Activated naive CD4-positive, alpha-beta T cell treated with anti-CD3 and anti-CD28 coated beads, Interleukin-2, amount 50 U/mL, for 24 hours (primary cell): ENCODE measurements at regions not wholly inside any gene's neighbourhood (a gene's known extent, or its start where the extent isn't known, plus 50 kb on each side); places are given as distances from the start of the nearest gene placed in this dataset.

Experiments used
- H3K27ac Mint-ChIP-seq: one replicate; pipeline ENCODE4 v1.8.0; 2021; ENCODE audit warnings: mild to moderate bottlenecking, mixed read lengths
- H3K27me3 Mint-ChIP-seq: one replicate; pipeline ENCODE4 v1.8.0; 2021; ENCODE audit warnings: mixed read lengths
- H3K36me3 Mint-ChIP-seq: one replicate; pipeline ENCODE4 v1.8.0; 2021; ENCODE audit warnings: mixed read lengths
- H3K4me1 Mint-ChIP-seq: one replicate; pipeline ENCODE4 v1.8.0; 2021; ENCODE audit warnings: mixed read lengths
- H3K4me3 Mint-ChIP-seq: one replicate; pipeline ENCODE4 v1.8.0; 2021; ENCODE audit warnings: mild to moderate bottlenecking, mixed read lengths
- H3K9me3 Mint-ChIP-seq: one replicate; pipeline ENCODE4 v1.8.0; 2021; ENCODE audit warnings: mixed read lengths

- Mint-ChIP-seq H3K27ac (no peak overlapping the region), H3K27me3 (no peaks in the 10 kb centered on the region), H3K9me3 (peaks cover 5% of the 10 kb centered on the region), H3K36me3 (no peaks in the 10 kb centered on the region), H3K4me1 (peaks cover 34% of the 10 kb centered on the region), H3K4me3 (no peak overlapping the region)
These were observed 221.8 kb downstream of the BTG1 start for GRCh38 chr12:91923864-91924263.

- H3K36me3 Mint-ChIP-seq: no peaks in the 10 kb centered on the region
- H3K27ac Mint-ChIP-seq: no peak overlapping the region
- no peak overlapping the region for H3K4me3 Mint-ChIP-seq
- no peaks in the 10 kb centered on the region for H3K27me3 Mint-ChIP-seq
- H3K9me3 Mint-ChIP-seq: no peaks in the 10 kb centered on the region
- peaks cover 44% of the 10 kb centered on the region for H3K4me1 Mint-ChIP-seq
These were observed 223.0 kb downstream of the BTG1 start for GRCh38 chr12:91922674-91923073.

GRCh38 chr12:91922139-91922538 lies 223.5 kb downstream of the BTG1 start:
- Mint-ChIP-seq H3K36me3 (no peaks in the 10 kb centered on the region), H3K27me3 (no peaks in the 10 kb centered on the region), H3K4me1 (peaks cover 46% of the 10 kb centered on the region), H3K9me3 (no peaks in the 10 kb centered on the region), H3K4me3 (no peak overlapping the region), H3K27ac (no peak overlapping the region)

GRCh38 chr12:91921555-91921954 lies 224.1 kb downstream of the BTG1 start:
- peaks cover 3% of the 10 kb centered on the region for H3K36me3 Mint-ChIP-seq

GRCh38 chr12:91920741-91921140 lies 224.9 kb downstream of the BTG1 start:
- Mint-ChIP-seq H3K9me3 (peaks cover 6% of the 10 kb centered on the region), H3K4me1 (peaks cover 53% of the 10 kb centered on the region), H3K4me3 (no peak overlapping the region), H3K27me3 (no peaks in the 10 kb centered on the region), H3K36me3 (peaks cover 3% of the 10 kb centered on the region), H3K27ac (no peak overlapping the region)

More at GRCh38 chr12:91921555-91921954, 224.1 kb downstream of the BTG1 start:
- peaks cover 49% of the 10 kb centered on the region for H3K4me1 Mint-ChIP-seq
- H3K4me3 Mint-ChIP-seq: no peak overlapping the region
- peaks cover under 1% of the 10 kb centered on the region for H3K9me3 Mint-ChIP-seq
- H3K27ac Mint-ChIP-seq: peak overlapping the region; percentile 1
- no peaks in the 10 kb centered on the region for H3K27me3 Mint-ChIP-seq

GRCh38 chr12:91920276-91920675 lies 225.4 kb downstream of the BTG1 start:
- Mint-ChIP-seq H3K9me3 (peaks cover 6% of the 10 kb centered on the region), H3K4me3 (no peak overlapping the region), H3K27me3 (no peaks in the 10 kb centered on the region), H3K36me3 (peaks cover 3% of the 10 kb centered on the region), H3K4me1 (peaks cover 53% of the 10 kb centered on the region), H3K27ac (no peak overlapping the region)

- Mint-ChIP-seq H3K27me3 (no peaks in the 10 kb centered on the region), H3K36me3 (peaks cover 3% of the 10 kb centered on the region), H3K27ac (no peak overlapping the region), H3K4me1 (peaks cover 54% of the 10 kb centered on the region), H3K9me3 (peaks cover 6% of the 10 kb centered on the region), H3K4me3 (no peak overlapping the region)
These were observed 227.2 kb downstream of the BTG1 start for GRCh38 chr12:91918431-91918830.

GRCh38 chr12:91914701-91915100 lies 230.9 kb downstream of the BTG1 start:
- Mint-ChIP-seq H3K27ac (no peak overlapping the region), H3K9me3 (peaks cover 6% of the 10 kb centered on the region), H3K36me3 (peaks cover 3% of the 10 kb centered on the region), H3K4me3 (no peak overlapping the region), H3K4me1 (peaks cover 51% of the 10 kb centered on the region), H3K27me3 (no peaks in the 10 kb centered on the region)

- no peak overlapping the region for H3K27ac Mint-ChIP-seq
- no peaks in the 10 kb centered on the region for H3K27me3 Mint-ChIP-seq
- H3K4me1 Mint-ChIP-seq: peaks cover 46% of the 10 kb centered on the region
- H3K4me3 Mint-ChIP-seq: no peak overlapping the region
- H3K36me3 Mint-ChIP-seq: peaks cover 3% of the 10 kb centered on the region
- H3K9me3 Mint-ChIP-seq: peaks cover 8% of the 10 kb centered on the region
These were observed 232.0 kb downstream of the BTG1 start for GRCh38 chr12:91913651-91914050.

GRCh38 chr12:91913124-91913523 lies 232.5 kb downstream of the BTG1 start:
- H3K4me3 Mint-ChIP-seq: no peak overlapping the region
- peak overlapping the region; percentile 0 for H3K27ac Mint-ChIP-seq
- peaks cover 43% of the 10 kb centered on the region for H3K4me1 Mint-ChIP-seq
- H3K27me3 Mint-ChIP-seq: no peaks in the 10 kb centered on the region
- peaks cover 12% of the 10 kb centered on the region for H3K9me3 Mint-ChIP-seq
- peaks cover 3% of the 10 kb centered on the region for H3K36me3 Mint-ChIP-seq

GRCh38 chr12:91912178-91912577 lies 233.5 kb downstream of the BTG1 start:
- Mint-ChIP-seq H3K27ac (no peak overlapping the region), H3K4me3 (no peak overlapping the region), H3K36me3 (peaks cover 5% of the 10 kb centered on the region), H3K4me1 (peaks cover 40% of the 10 kb centered on the region), H3K9me3 (peaks cover 16% of the 10 kb centered on the region), H3K27me3 (no peaks in the 10 kb centered on the region)

GRCh38 chr12:91910871-91911388 lies 234.7 kb downstream of the BTG1 start:
- no peak overlapping the region for H3K27ac Mint-ChIP-seq
- H3K27me3 Mint-ChIP-seq: no peaks in the 10 kb centered on the region
- H3K4me3 Mint-ChIP-seq: no peak overlapping the region
- H3K36me3 Mint-ChIP-seq: peaks cover 2% of the 10 kb centered on the region
- peaks cover 11% of the 10 kb centered on the region for H3K9me3 Mint-ChIP-seq
- H3K4me1 Mint-ChIP-seq: peaks cover 36% of the 10 kb centered on the region

- H3K27me3 Mint-ChIP-seq: no peaks in the 10 kb centered on the region
- peaks cover 8% of the 10 kb centered on the region for H3K36me3 Mint-ChIP-seq
- H3K4me3 Mint-ChIP-seq: no peak overlapping the region
- peaks cover 60% of the 10 kb centered on the region for H3K4me1 Mint-ChIP-seq
- peaks cover 12% of the 10 kb centered on the region for H3K9me3 Mint-ChIP-seq
- no peak overlapping the region for H3K27ac Mint-ChIP-seq
These were observed 242.6 kb downstream of the BTG1 start for GRCh38 chr12:91902860-91903683.

GRCh38 chr12:91901381-91902074 lies 244.1 kb downstream of the BTG1 start:
- Mint-ChIP-seq H3K4me1 (peaks cover 53% of the 10 kb centered on the region), H3K27me3 (no peaks in the 10 kb centered on the region), H3K4me3 (no peak overlapping the region), H3K27ac (no peak overlapping the region), H3K36me3 (peaks cover 6% of the 10 kb centered on the region), H3K9me3 (peaks cover 7% of the 10 kb centered on the region)

GRCh38 chr12:91900971-91901370 lies 244.7 kb downstream of the BTG1 start:
- H3K36me3 Mint-ChIP-seq: peaks cover 6% of the 10 kb centered on the region
- peaks cover 7% of the 10 kb centered on the region for H3K9me3 Mint-ChIP-seq
- peaks cover 53% of the 10 kb centered on the region for H3K4me1 Mint-ChIP-seq
- H3K27me3 Mint-ChIP-seq: no peaks in the 10 kb centered on the region
- no peak overlapping the region for H3K27ac Mint-ChIP-seq
- no peak overlapping the region for H3K4me3 Mint-ChIP-seq

GRCh38 chr12:91899056-91899455 lies 246.6 kb downstream of the BTG1 start:
- Mint-ChIP-seq H3K4me3 (no peak overlapping the region), H3K4me1 (peaks cover 39% of the 10 kb centered on the region), H3K9me3 (peaks cover 7% of the 10 kb centered on the region), H3K27me3 (no peaks in the 10 kb centered on the region), H3K36me3 (peaks cover 6% of the 10 kb centered on the region), H3K27ac (no peak overlapping the region)
